Heart left ventricle (tissue), 13 donors: ENCODE measurements at regions not wholly inside any gene's neighbourhood (a gene's known extent, or its start where the extent isn't known, plus 50 kb on each side); places are given as distances from the start of the nearest gene placed in this dataset.

Experiments used
- POLR2A ChIP-seq, 2 donors: fragments of 450-650 bp; IDR thresholded peaks; one replicate each; pipeline ENCODE4 v1.6.1; 2017; ENCODE audit warnings: antibody characterized with exemption in 2 of 2, mild to moderate bottlenecking in 2 of 2, moderate library complexity in 2 of 2
- TF ChIP-seq, protein P1 (sequence below), 12 donors: fragments of 200-600 bp; sonication (generic) in 4 of 12; IDR thresholded peaks; one replicate each; pipeline versions ENCODE4 v1.5.0 to v1.8.0; 2018 to 2022; ENCODE audit warnings: antibody characterized with exemption in 12 of 12, mild to moderate bottlenecking in 5 of 12
- donor health status: ischemic (EF 13 %, LVEDD 7.1; RV severe dilation, severe dysfunction).
- donor health status: DM: no; HTN: yes; CAD: no.
- donor health status: DM: no; HTN: no; CAD: no.
- donor health status: ischemic (EF 25% LVEDD 6.9; RV normal size, moderate dysfunction).
- donor health status: ischemic (EF 25% LVEDD 5.7; RV mildly dilated, moderate dysfunction).
- donor health status: ischemic (EF 35%, LVEDD 5.7; RV mildly dilated, moderate dysfunction).
- donor health status: nonischemic (EF 11% LVEDD 7.7; RV severe dilation, severe dysfunction).
- donor health status: DM: yes; HTN: yes; CAD: no.
- donor health status: PGD.
- donor health status: ischemic (EF 29% LVEDD 5.4; RV normal size, mild dysfunction).
- donor health status: nonischemic (EF 23%, LVEDD 6.1; RV moderate dilation, normal function).

DNA sequence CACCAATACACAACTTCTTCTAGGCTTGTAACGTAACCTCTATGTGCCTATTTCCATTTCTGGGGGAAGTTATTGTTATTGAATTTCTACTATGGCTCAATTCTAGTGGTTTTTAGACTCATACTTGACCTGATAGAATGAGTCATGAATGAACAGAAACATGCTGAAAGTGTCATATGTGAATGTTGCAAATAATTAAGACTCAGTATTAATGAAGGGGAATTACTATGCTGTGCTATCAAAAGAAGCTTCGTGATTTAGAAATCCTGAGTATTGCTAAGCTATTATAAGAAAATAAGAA lies 135.1 kb upstream of the ZWINT start:
- TF ChIP-seq POLR2A (IDR thresholded peaks at IDR 0.05) = no peak
- TF ChIP-seq, protein P1, sequence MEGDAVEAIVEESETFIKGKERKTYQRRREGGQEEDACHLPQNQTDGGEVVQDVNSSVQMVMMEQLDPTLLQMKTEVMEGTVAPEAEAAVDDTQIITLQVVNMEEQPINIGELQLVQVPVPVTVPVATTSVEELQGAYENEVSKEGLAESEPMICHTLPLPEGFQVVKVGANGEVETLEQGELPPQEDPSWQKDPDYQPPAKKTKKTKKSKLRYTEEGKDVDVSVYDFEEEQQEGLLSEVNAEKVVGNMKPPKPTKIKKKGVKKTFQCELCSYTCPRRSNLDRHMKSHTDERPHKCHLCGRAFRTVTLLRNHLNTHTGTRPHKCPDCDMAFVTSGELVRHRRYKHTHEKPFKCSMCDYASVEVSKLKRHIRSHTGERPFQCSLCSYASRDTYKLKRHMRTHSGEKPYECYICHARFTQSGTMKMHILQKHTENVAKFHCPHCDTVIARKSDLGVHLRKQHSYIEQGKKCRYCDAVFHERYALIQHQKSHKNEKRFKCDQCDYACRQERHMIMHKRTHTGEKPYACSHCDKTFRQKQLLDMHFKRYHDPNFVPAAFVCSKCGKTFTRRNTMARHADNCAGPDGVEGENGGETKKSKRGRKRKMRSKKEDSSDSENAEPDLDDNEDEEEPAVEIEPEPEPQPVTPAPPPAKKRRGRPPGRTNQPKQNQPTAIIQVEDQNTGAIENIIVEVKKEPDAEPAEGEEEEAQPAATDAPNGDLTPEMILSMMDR (IDR thresholded peaks at IDR 0.05) = no peak
